CD4-positive, alpha-beta T cell treated with Interleukin-15 for 1 hour (primary cell): ENCODE measurements at regions not wholly inside any gene's neighbourhood (a gene's known extent, or its start where the extent isn't known, plus 50 kb on each side); places are given as distances from the start of the nearest gene placed in this dataset.
"Not testable (repeated sequence)": the region's sequence is repeated elsewhere in the genome, so short reads cannot be mapped to it uniquely, and the experiment has no call there.

ENCODE experiments used
- DNase-seq: peaks from one replicate; pipeline ENCODE4 v3.0.0-alpha.2; 2020

GRCh38 chr6:105560611-105561066, 157.8 kb upstream of the PREP start:
- DNase-seq: no peak

GRCh38 chr6:105557291-105557690, 154.4 kb upstream of the PREP start:
- DNase-seq: no peak

- DNase-seq: peak; percentile 18
Measured at GRCh38 chr6:105553171-105553570, 150.3 kb upstream of the PREP start.

DNA sequence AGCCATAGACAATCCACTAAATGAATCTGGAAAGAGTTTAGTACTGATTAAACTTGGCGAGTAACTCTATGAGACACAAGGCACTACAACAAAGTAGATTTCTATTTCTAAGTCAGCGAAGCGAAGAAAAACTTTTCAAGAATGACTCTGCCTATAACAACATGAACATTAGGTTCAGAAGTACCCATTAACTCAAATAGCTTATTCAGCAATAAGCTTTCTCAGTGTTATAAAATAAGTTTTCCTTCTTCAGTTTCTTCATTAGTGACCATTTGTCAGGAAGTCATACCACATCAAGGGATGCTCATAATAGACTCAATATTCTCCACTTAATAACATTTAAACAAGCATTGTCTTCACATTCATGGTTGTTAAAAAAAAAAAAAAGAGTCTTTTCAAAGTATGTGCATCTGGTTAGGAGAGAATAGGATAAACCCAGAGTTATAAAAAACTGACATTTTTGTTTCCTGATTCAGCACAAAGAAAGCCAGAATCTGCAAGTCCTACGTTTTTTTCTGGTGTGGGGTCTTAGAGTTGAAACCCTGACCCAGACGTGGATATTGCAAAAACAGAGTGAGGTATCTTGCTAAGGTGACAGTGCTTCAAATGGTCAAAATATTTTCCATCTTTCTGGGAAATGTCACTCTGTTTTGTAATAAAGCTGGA, 148.2 kb upstream of the PREP start:
- DNase-seq: no peak

DNA sequence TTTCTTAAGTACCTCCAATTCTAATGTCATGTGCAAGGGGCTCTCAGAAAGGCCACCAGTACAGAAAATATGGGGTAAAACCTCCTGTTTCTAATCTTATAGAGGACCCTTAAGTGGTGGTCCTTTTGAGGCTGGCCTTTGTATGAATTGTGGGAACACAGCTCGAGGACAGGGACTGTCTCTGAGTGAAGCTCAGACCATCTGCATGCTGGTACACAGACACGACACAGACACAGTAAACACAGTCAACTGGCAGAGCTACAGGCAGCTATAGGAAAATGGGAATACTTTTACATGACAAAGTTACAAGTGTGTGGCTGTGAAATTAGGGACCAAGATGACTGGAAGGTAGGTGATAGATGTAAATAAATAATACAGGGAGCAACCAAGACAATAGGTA, 143.9 kb upstream of the PREP start:
- DNase-seq: no peak

GRCh38 chr6:105545947-105546731, 143.3 kb upstream of the PREP start:
- DNase-seq: no peak

GRCh38 chr6:105545228-105545920, 142.5 kb upstream of the PREP start:
- DNase-seq: no peak

DNA sequence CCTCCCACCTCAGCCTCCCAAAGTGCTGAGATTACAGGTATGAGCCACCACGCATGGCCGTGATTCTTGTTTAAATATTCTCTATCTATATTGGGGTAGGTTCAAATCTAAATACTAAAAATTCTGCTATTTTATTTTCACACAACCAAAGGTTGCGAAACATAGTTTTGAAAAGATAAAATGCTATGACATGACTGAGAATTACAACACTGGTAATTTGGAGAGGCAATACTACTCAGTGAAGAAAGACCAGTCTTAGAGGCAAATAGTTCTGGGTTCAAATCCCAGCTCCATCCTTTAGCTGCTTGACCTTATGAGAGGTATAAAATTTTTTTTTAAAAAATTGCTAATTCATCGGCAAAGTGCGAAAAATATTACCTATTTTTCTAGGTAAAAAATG, 137.0 kb upstream of the PREP start:
- no peak for DNase-seq

DNA sequence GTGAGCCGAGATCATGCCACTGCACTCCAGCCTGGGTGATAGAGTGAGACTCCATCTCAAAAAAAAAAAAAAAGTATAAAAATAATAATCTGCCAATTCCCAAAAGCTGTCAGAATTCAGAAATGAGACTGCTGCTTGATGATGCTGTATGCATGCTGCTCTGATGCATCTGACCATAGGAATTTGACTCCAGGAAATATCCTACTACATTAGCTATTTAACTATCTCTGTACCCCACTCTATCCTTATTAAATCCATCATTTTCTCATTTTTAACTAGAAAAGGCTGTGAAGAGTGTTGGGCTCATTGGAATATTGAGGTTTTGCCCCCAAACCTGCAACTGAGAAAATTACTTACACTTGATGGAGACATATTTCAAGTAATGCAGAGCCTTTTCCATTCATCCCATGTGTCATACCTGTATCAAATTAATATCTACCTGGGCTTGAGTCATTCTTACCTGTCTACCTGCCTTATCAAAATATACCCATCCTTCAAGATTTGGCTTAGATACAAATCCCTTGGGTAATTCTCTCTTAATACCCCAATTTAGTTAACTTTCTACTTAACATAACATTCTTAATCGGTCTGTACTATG, 135.2 kb upstream of the PREP start:
- DNase-seq: no peak

- no peak for DNase-seq
Measured at GRCh38 chr6:105536961-105537360, 134.1 kb upstream of the PREP start.

DNA sequence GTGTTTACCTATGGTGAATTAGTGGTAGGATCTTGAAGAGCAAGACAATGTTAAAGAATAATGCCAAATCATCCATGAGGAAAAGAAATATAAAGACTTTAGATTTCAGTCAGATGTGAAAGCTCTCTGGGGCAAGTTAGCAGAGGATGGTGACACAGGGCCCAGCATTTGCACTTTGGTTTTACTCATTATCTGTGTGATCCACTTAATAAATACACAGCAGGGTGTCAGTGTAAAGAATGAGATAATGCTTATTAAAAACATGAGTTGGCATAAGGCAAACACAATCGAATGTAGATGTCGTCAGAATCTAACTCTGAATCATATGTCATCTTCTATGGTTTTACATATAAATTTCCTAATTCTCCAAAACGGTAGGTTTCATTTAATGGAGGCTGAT, 130.4 kb upstream of the PREP start:
- no peak for DNase-seq

GRCh38 chr6:105526225-105526872, 123.5 kb upstream of the PREP start:
- DNase-seq: no peak

GRCh38 chr6:105522626-105523322, 119.9 kb upstream of the PREP start:
- DNase-seq: no peak

DNA sequence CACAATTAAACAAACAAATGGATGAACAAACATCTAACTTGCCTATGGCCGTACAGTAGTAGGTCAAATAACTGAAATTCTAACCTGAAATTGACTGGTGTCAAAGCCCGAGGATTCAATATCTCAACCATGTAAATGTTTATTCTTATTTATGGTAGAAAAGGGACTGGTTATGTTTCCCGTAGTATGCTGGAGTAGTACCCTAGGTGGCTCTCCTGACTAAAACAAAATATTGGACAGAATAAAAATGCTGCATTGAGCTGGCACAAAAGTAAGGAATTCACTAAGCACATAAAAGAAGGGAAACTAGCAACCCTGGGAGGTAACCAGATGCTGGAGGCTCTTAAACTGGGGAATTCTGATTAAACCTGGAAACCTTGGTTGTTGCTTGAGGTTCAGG, 117.1 kb upstream of the PREP start:
- no peak for DNase-seq

GRCh38 chr6:105518993-105519392, 116.1 kb upstream of the PREP start:
- not testable (repeated sequence) for DNase-seq

DNA sequence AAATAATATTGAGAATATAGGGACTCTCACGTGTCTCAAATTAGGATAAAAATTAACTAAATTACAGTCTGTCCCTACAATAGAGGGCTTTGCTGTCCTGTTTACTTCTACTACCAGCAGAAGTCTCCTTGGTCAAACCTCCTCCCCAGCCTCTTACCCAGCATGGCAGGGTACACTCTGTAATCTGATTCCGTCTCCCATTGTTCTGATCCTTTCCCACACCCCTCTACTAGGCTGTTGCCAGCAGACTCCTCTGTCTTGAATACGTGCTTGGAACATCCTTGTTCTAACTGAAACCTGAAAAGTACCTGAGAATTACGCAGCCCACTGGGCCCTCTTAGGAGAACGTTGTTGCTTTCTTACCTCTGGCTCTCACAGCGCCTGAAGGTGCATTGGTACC, 112.2 kb upstream of the PREP start:
- DNase-seq: no peak

GRCh38 chr6:105514306-105514705, 111.4 kb upstream of the PREP start:
- DNase-seq: no peak

DNA sequence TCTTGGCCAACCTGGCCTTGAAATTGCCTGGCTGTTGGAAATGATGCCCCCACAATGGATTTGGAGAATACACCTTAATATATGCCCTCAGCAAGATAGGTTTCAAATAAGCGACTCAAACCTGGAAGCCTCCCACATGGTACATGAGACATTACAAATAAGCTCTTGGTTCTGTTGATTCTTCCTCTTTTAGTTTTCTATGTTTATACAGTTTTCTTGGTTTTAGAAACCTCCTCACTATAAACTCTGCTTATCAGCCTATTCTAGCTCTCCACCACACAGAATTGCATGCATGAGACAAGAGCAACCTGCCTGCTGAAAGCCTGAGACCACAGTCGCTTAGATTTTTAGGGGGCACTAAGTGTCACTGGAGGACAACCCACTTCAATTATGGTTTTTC, 108.8 kb upstream of the PREP start:
- DNase-seq: no peak

- DNase-seq: no peak
Measured at GRCh38 chr6:105510746-105511145, 107.9 kb upstream of the PREP start.

DNA sequence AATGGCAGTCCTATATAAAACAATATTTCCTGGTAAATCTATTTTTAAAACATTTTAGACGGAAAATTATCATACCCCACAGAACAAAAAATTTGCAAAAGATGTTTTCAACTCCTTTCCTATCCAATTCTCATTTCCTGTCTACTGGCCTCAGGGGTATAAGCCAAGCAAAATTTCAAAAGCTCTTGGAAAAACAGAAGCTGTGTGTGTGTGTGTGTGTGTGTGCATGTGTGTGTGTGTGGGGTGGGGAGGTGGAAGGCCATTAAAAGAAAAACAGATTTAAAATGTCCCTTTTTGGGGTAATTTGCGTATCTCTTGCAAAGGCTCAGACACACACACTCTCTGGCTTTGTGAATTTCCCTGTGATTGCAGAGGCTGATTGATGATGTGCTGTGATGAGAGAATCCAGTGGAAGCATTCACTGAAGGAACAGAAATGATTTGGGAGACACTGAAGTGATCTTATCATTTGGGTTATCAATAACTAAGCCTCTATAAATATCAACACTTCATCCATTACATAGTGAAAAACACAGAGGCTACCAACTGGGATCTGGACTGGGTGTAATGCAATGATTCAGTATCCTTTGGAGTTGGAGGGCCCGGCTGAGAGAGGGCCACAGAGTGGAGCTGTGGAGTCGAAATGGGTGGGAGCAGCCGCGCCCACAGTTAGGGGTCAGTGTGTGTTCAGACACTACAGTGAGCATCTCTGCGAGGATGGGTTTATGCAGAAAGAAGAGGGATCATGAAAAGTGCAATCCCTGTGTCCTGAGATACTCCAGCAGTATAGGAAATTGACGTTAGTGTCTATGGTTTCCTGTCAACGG, 106.8 kb upstream of the PREP start:
- no peak for DNase-seq

- no peak for DNase-seq
Measured at GRCh38 chr6:105507811-105508210, 104.9 kb upstream of the PREP start.
